ENCODE measurements at regions not wholly inside any gene's neighbourhood (a gene's known extent, or its start where the extent isn't known, plus 50 kb on each side); places are given as distances from the start of the nearest gene placed in this dataset.

DNA sequence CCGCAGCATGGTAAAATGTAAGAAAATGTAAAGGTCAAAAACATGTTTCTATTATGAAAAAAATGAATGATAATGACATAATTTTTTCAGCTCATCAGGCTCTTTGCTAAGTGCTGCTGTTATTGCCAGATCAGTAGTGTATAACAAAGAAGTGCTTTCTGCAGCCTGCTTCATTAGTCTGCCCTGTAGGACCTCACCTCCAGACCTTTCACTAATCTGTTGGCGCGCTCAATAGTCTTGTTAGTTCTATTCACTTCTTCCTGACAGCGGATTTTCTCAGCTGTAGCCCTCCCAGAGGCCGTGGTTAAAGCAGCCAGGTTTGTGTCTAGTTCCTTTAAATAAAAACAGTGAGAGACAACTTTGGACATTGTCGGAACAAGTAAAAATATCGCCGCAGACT, 97.7 kb downstream of the CDCA7 start:
- Mint-ChIP-seq H3K36me3 (peaks cover 2% of the 10 kb centered on the region), H3K9me3 (peaks cover 1 to 5% (median 2%) of the 10 kb centered on the region in 3 donors), H3K27me3 (peaks cover 17% of the 10 kb centered on the region), H3K27ac (peak overlapping the region in 1 of 3 donors; percentile 54), H3K4me3 (no peak overlapping the region), H3K4me1 (peaks cover 0 to 13% (median 12%) of the 10 kb centered on the region in 3 donors)

- H3K27me3 Mint-ChIP-seq: peaks cover 20% of the 10 kb centered on the region
- H3K27ac Mint-ChIP-seq: no peak overlapping the region
These were observed 102.3 kb downstream of the CDCA7 start for GRCh38 chr2:173456960-173457359.

GRCh38 chr2:173457366-173457765, 102.7 kb downstream of the CDCA7 start:
- H3K36me3 Mint-ChIP-seq: peaks cover 2% of the 10 kb centered on the region
- no peaks in the 10 kb centered on the region for H3K9me3 Mint-ChIP-seq
- H3K4me1 Mint-ChIP-seq: no peaks in the 10 kb centered on the region
- no peak overlapping the region for H3K4me3 Mint-ChIP-seq
- no peak overlapping the region for H3K27ac Mint-ChIP-seq
- H3K27me3 Mint-ChIP-seq: peaks cover 24% of the 10 kb centered on the region

More at GRCh38 chr2:173456960-173457359, 102.3 kb downstream of the CDCA7 start:
- H3K9me3 Mint-ChIP-seq: no peaks in the 10 kb centered on the region
- no peaks in the 10 kb centered on the region for H3K4me1 Mint-ChIP-seq
- peaks cover 2% of the 10 kb centered on the region for H3K36me3 Mint-ChIP-seq
- no peak overlapping the region for H3K4me3 Mint-ChIP-seq

DNA sequence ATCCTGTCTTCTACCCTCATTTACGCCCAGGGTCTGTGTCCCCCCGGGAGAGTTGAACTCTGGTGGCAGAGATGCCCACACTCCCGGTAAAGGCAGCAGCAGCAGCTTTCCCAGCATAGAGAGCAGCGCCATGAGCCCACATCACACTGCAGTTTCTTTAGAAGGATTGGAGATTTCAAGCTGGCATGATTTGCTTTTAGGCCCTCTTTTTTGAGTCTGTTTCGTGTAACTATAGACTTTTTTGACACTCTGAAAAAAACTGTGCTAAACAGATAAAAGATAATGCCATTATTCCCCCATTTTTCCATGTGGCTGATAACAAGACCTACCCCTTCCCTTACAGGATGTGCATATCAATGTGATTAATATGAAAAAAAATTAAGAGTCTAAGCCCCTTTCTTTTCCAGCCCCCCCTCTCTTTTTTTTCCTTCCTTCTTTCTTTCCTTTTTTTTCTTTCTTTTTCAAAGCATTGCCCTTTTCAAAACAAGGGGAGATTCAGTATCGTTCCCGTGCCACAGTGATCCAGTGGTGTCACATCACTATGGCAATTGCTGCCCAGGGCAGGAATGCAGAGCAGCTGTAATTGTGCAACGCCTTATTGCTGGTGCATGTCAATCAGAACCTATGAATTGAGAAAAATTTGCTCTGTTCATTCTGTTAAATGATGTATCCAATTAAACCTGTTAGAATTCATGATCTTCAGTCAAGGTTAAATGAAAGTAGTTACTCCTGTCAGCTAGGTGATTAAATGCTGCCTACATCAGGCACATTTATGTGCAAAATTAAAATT, 104.5 kb downstream of the CDCA7 start:
- Mint-ChIP-seq H3K27me3 (peaks cover 25% of the 10 kb centered on the region), H3K9me3 (no peaks in the 10 kb centered on the region), H3K36me3 (peaks cover 3% of the 10 kb centered on the region), H3K27ac (no peak overlapping the region), H3K4me3 (no peak overlapping the region), H3K4me1 (no peaks in the 10 kb centered on the region)

DNA sequence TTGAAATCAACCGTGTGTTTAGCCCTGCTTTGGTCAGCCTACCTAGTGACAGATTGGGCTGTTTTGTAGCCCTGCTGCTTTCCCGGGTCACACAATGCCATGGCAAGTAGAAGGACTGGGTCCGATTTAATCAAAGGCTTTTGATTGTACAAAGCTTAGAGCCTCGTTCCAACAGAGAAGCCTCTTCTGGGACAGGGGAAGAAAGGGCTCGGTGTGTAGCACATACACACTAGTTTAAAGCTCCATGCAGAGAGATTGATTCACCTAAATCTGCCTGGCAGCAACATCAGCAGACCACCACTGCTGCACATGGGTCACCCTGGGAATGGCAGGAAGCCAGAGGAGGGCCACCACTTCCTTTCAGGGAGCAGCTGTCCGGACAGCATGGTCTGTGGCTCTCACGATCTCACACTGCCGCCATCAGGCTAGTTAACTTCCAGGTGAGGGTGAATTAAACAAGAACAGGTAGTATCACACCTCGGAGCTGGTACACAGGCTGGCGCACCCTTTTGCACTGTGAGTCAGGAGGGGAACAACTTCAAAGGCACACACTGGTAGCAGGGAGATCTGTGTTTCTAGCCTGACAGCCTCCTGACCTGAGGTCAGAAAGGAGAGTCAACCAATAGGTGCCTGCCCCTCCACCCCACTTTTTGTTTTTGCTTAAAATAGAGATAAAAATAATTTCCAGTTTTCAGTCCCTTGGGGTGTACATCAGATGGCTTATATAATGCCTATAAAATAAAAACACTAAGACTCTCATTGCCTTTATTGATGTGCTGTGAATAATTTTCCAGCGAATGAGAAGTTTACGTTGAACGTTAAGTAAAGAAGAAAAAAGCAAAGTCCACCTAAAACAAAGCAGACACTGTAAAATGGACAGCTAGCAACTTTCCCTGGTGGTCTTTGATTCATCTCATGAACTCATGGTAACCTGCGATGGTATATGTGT, 108.5 kb downstream of the CDCA7 start:
- no peak overlapping the region for H3K4me3 Mint-ChIP-seq
- peaks cover 13% of the 10 kb centered on the region for H3K27me3 Mint-ChIP-seq
- H3K4me1 Mint-ChIP-seq: no peaks in the 10 kb centered on the region
- H3K9me3 Mint-ChIP-seq: peaks cover 0 to 1% (median 0%) of the 10 kb centered on the region in 3 donors
- H3K36me3 Mint-ChIP-seq: peaks cover 2% of the 10 kb centered on the region
- no peak overlapping the region for H3K27ac Mint-ChIP-seq

GRCh38 chr2:173463846-173464245, 109.2 kb downstream of the CDCA7 start:
- Mint-ChIP-seq H3K36me3 (peaks cover 2% of the 10 kb centered on the region), H3K27ac (no peak overlapping the region), H3K9me3 (peaks cover 0 to 1% (median 0%) of the 10 kb centered on the region in 3 donors), H3K27me3 (peaks cover 13% of the 10 kb centered on the region), H3K4me1 (no peaks in the 10 kb centered on the region), H3K4me3 (no peak overlapping the region)

GRCh38 chr2:173467751-173468150, 113.1 kb downstream of the CDCA7 start:
- no peak overlapping the region for H3K27ac Mint-ChIP-seq
- H3K9me3 Mint-ChIP-seq: peaks cover 1 to 4% (median 4%) of the 10 kb centered on the region in 3 donors
- peaks cover 2% of the 10 kb centered on the region for H3K36me3 Mint-ChIP-seq
- H3K4me3 Mint-ChIP-seq: no peak overlapping the region
- peaks cover 7% of the 10 kb centered on the region for H3K27me3 Mint-ChIP-seq
- H3K4me1 Mint-ChIP-seq: no peaks in the 10 kb centered on the region

DNA sequence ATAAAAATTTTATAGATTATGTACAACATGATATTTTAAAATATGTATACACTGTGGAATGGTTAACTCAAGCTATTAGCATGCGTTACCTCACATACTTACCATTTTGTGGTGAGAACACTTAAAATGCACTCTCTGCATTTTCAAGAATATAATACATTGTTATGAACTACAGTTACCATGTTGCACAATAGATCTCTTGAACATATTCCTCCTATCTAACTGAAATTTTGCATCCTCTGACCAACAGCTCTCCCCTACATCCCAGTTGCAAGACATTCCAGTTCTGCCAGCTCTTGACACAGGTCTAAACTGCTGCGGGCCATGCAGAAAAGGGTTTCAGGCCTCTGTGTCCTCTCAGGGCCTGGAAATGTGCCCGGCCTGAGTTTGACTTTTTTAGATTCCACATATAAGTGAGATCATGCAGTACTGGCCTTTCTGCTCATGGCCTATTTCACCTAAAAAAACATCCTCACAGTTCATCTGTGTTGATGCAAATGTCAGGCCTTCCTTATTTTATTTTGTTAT, 113.7 kb downstream of the CDCA7 start:
- H3K27ac Mint-ChIP-seq: peak overlapping the region in 1 of 3 donors; percentile 42
- peaks cover 2% of the 10 kb centered on the region for H3K36me3 Mint-ChIP-seq
- H3K9me3 Mint-ChIP-seq: peaks cover 1 to 4% (median 4%) of the 10 kb centered on the region in 3 donors
- no peak overlapping the region for H3K4me3 Mint-ChIP-seq
- peaks cover 5% of the 10 kb centered on the region for H3K27me3 Mint-ChIP-seq
- no peaks in the 10 kb centered on the region for H3K4me1 Mint-ChIP-seq

GRCh38 chr2:173472112-173472511, 117.4 kb downstream of the CDCA7 start:
- H3K27ac Mint-ChIP-seq: no peak overlapping the region
- peaks cover 4% of the 10 kb centered on the region for H3K27me3 Mint-ChIP-seq
- H3K36me3 Mint-ChIP-seq: no peaks in the 10 kb centered on the region
- peaks cover 1 to 4% (median 4%) of the 10 kb centered on the region in 3 donors for H3K9me3 Mint-ChIP-seq
- H3K4me1 Mint-ChIP-seq: no peaks in the 10 kb centered on the region
- H3K4me3 Mint-ChIP-seq: no peak overlapping the region

GRCh38 chr2:173483137-173483536, 128.5 kb downstream of the CDCA7 start:
- Mint-ChIP-seq H3K36me3 (no peaks in the 10 kb centered on the region), H3K27ac (no peak overlapping the region), H3K9me3 (peaks cover 0 to 2% (median 0%) of the 10 kb centered on the region in 3 donors), H3K27me3 (peaks cover 2% of the 10 kb centered on the region), H3K4me3 (no peak overlapping the region), H3K4me1 (no peaks in the 10 kb centered on the region)

DNA sequence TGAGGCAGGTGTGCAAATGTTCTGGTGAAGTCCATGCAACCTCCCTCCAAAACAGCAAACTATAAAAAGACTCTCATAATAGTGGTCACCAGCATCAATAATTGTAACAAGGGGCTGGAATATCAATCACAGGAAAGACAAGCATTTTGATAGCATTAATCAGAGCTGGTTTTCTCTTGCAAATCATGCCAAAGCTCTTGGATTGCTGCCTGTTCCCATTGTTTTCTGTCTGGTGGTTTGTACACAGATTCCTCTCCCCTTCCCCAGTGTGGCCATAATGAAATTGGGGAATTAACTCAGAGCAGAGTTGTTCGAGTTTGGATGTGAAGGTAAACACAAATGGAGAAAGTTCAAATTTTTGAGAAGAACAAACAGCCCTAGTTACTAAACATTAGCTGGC, 134.2 kb downstream of the CDCA7 start:
- Mint-ChIP-seq H3K4me3 (no peak overlapping the region), H3K4me1 (no peaks in the 10 kb centered on the region), H3K27ac (no peak overlapping the region), H3K27me3 (peaks cover 7% of the 10 kb centered on the region), H3K36me3 (no peaks in the 10 kb centered on the region), H3K9me3 (peaks cover 0 to 2% (median 0%) of the 10 kb centered on the region in 3 donors)

DNA sequence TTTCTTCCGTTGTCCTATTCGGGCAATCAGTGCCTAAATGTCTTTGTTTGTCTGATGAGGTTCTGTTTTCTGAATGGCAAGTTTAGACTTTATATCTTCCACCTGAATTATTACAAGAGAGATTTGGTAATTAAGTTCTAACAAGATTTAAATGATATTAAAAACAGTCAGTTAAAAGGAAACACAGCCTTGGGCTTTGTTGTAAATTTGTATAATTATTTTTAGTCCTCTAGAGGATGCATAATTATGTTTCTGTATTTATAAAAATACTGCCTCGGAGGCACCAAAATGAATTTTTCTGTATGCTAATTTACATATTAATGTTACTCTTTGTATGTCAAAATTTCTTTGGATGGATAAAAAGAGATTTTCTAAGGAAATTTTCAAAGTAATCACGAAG, 136.7 kb downstream of the CDCA7 start:
- H3K27me3 Mint-ChIP-seq: peaks cover 5% of the 10 kb centered on the region

DNA sequence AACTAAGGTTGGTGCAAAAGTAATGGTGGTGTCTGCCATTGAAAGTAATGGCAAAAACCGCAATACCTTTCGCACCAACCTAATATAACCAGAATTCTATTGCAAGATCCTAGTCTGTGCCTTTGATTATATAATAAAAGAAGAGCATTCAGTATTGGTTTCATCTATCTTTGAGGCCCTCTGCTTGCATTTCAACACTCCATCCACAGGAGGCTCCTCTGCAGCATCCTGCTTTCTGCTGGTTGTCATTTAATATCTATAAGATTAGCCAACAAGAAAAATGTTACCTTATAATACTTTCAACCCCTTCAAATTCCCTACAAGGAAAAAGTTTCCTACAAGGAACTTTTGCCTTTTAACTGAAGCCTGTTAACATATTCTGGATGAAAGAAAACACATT, 139.2 kb downstream of the CDCA7 start:
- Mint-ChIP-seq H3K27ac (peak overlapping the region in 1 of 3 donors; percentile 57), H3K36me3 (no peaks in the 10 kb centered on the region), H3K9me3 (peaks cover 0 to 2% (median 0%) of the 10 kb centered on the region in 3 donors), H3K4me1 (no peaks in the 10 kb centered on the region), H3K27me3 (peaks cover 5% of the 10 kb centered on the region), H3K4me3 (no peak overlapping the region)

More for the DNA sequence above, 136.7 kb downstream of the CDCA7 start:
- Mint-ChIP-seq H3K9me3 (peaks cover 0 to 1% (median 0%) of the 10 kb centered on the region in 3 donors), H3K4me3 (no peak overlapping the region), H3K4me1 (no peaks in the 10 kb centered on the region), H3K36me3 (no peaks in the 10 kb centered on the region), H3K27ac (peak overlapping the region in 1 of 3 donors; percentile 57)

- Mint-ChIP-seq H3K36me3 (no peaks in the 10 kb centered on the region), H3K4me1 (no peaks in the 10 kb centered on the region), H3K27ac (no peak overlapping the region), H3K4me3 (no peak overlapping the region), H3K9me3 (peaks cover 0 to 7% (median 0%) of the 10 kb centered on the region in 3 donors), H3K27me3 (peaks cover 2% of the 10 kb centered on the region)
These were observed 142.1 kb downstream of the CDCA7 start for GRCh38 chr2:173496746-173497145.

- no peak overlapping the region for H3K4me3 Mint-ChIP-seq
- H3K4me1 Mint-ChIP-seq: no peaks in the 10 kb centered on the region
- H3K27me3 Mint-ChIP-seq: peaks cover 9% of the 10 kb centered on the region
- H3K9me3 Mint-ChIP-seq: peaks cover 0 to 13% (median 5%) of the 10 kb centered on the region in 3 donors
- no peaks in the 10 kb centered on the region for H3K36me3 Mint-ChIP-seq
- H3K27ac Mint-ChIP-seq: no peak overlapping the region
These were observed 146.3 kb downstream of the CDCA7 start for GRCh38 chr2:173500953-173501352.

Measured in IgD-negative memory B cell (primary cell).